ENCODE measurements at regions not wholly inside any gene's neighbourhood (a gene's known extent, or its start where the extent isn't known, plus 50 kb on each side); places are given as distances from the start of the nearest gene placed in this dataset.

DNA sequence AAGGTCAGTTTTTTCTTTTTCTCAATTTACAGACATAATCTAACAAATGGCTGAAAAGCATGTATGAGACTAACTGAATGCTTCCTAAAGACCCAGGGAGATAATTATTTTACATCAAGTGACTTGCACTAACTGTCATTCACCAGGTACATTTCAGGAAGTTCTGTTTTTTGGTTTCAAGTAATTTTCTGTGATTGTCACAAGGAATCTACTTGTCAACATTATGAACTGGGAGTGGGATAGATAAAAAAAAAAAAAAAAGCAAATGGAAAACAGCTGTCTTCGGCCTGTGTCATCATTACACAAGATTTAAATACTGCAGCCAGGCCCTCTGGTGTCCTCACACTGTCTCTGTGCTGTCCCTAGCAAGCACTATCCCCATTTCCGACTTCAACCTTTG is 379.0 kb upstream of the HTR1E start:
- Histone ChIP-seq H3K4me3 (ENCODE audit: low read length) (no peak overlapping the region), H3K9me3 (ENCODE audit: control insufficient read depth, low read depth, low read length) (no peaks in the 10 kb centered on the region), H3K36me3 (ENCODE audit: control insufficient read depth, insufficient read depth, low read length) (no peaks in the 10 kb centered on the region), H3K27me3 (ENCODE audit: control insufficient read depth, insufficient read depth, low read length) (no peaks in the 10 kb centered on the region), H3K4me1 (ENCODE audit: control insufficient read depth, insufficient read depth, low read length) (no peaks in the 10 kb centered on the region), H3K27ac (ENCODE audit: low read length) (no peak overlapping the region)
- no peak for DNase-seq
- WGBS (ENCODE audit: insufficient coverage, low lambda C conversion rate) = no CpG with 5 or more reads among the region's 2 CpGs

GRCh38 chr6:86537292-86537861 is 400.0 kb upstream of the HTR1E start:
- peak; percentile 17 to 60 for DNase-seq
- WGBS (ENCODE audit: insufficient coverage, low lambda C conversion rate) = 70% methylated on average over 2 of the region's 2 CpGs
- Histone ChIP-seq H3K27me3 (ENCODE audit: control insufficient read depth, insufficient read depth, low read length) (no peaks in the 10 kb centered on the region), H3K27ac (ENCODE audit: low read length) (no peak overlapping the region), H3K4me1 (ENCODE audit: control insufficient read depth, insufficient read depth, low read length) (no peaks in the 10 kb centered on the region), H3K9me3 (ENCODE audit: control insufficient read depth, low read depth, low read length) (peaks cover 2% of the 10 kb centered on the region), H3K4me3 (ENCODE audit: low read length) (no peak overlapping the region), H3K36me3 (ENCODE audit: control insufficient read depth, insufficient read depth, low read length) (no peaks in the 10 kb centered on the region)

DNA sequence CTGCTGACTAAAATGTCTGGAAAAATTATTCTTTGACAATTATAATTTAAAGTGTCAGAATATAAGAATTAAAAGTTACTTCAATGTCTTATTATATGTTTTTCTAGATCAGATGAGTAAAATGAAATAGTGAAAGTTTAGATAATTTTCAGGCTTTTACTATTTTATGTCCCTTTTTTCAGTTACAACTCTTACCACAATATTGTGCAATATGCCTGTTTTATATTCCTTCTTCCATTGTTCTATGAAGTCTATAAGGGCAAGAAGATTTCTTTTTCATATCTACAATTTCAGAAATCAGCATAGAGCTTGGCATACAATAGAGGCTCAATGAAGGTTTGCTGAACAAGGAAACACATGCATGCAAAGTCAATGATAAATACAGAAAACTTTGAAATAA is 401.2 kb upstream of the HTR1E start:
- peak overlapping the region; percentile 4 for H3K27ac ChIP-seq (ENCODE audit: low read length)
- no peak overlapping the region for H3K4me3 ChIP-seq (ENCODE audit: low read length)
- H3K36me3 ChIP-seq (ENCODE audit: control insufficient read depth, insufficient read depth, low read length) = no peaks in the 10 kb centered on the region
- no peak for DNase-seq
- H3K9me3 ChIP-seq (ENCODE audit: control insufficient read depth, low read depth, low read length) = peaks cover 2% of the 10 kb centered on the region
- H3K27me3 ChIP-seq (ENCODE audit: control insufficient read depth, insufficient read depth, low read length) = no peaks in the 10 kb centered on the region
- no peaks in the 10 kb centered on the region for H3K4me1 ChIP-seq (ENCODE audit: control insufficient read depth, insufficient read depth, low read length)

GRCh38 chr6:86535100-86535499 is 402.2 kb upstream of the HTR1E start:
- Histone ChIP-seq H3K27me3 (ENCODE audit: control insufficient read depth, insufficient read depth, low read length) (no peaks in the 10 kb centered on the region), H3K4me1 (ENCODE audit: control insufficient read depth, insufficient read depth, low read length) (no peaks in the 10 kb centered on the region), H3K27ac (ENCODE audit: low read length) (peak overlapping the region; percentile 38), H3K4me3 (ENCODE audit: low read length) (no peak overlapping the region), H3K36me3 (ENCODE audit: control insufficient read depth, insufficient read depth, low read length) (no peaks in the 10 kb centered on the region), H3K9me3 (ENCODE audit: control insufficient read depth, low read depth, low read length) (peaks cover 1% of the 10 kb centered on the region)
- DNase-seq = peak; percentile 82 to 92
- no CpG with 5 or more reads among the region's 1 CpG for WGBS (ENCODE audit: insufficient coverage, low lambda C conversion rate)

GRCh38 chr6:86529635-86530034 is 407.7 kb upstream of the HTR1E start:
- no peak overlapping the region for H3K27ac ChIP-seq (ENCODE audit: low read length)
- WGBS (ENCODE audit: insufficient coverage, low lambda C conversion rate) = 100% methylated on average over 1 of the region's 1 CpG

GRCh38 chr6:86526238-86526637 is 411.1 kb upstream of the HTR1E start:
- Histone ChIP-seq H3K9me3 (ENCODE audit: control insufficient read depth, low read depth, low read length) (no peaks in the 10 kb centered on the region), H3K27ac (ENCODE audit: low read length) (no peak overlapping the region), H3K27me3 (ENCODE audit: control insufficient read depth, insufficient read depth, low read length) (no peaks in the 10 kb centered on the region), H3K4me3 (ENCODE audit: low read length) (no peak overlapping the region), H3K36me3 (ENCODE audit: control insufficient read depth, insufficient read depth, low read length) (no peaks in the 10 kb centered on the region), H3K4me1 (ENCODE audit: control insufficient read depth, insufficient read depth, low read length) (no peaks in the 10 kb centered on the region)
- no peak for DNase-seq
- no CpG with 5 or more reads among the region's 1 CpG for WGBS (ENCODE audit: insufficient coverage, low lambda C conversion rate)

More at GRCh38 chr6:86529635-86530034, 407.7 kb upstream of the HTR1E start:
- no peaks in the 10 kb centered on the region for H3K4me1 ChIP-seq (ENCODE audit: control insufficient read depth, insufficient read depth, low read length)
- no peaks in the 10 kb centered on the region for H3K27me3 ChIP-seq (ENCODE audit: control insufficient read depth, insufficient read depth, low read length)
- H3K9me3 ChIP-seq (ENCODE audit: control insufficient read depth, low read depth, low read length) = no peaks in the 10 kb centered on the region
- H3K36me3 ChIP-seq (ENCODE audit: control insufficient read depth, insufficient read depth, low read length) = no peaks in the 10 kb centered on the region
- no peak for DNase-seq
- H3K4me3 ChIP-seq (ENCODE audit: low read length) = no peak overlapping the region

- Histone ChIP-seq H3K36me3 (ENCODE audit: control insufficient read depth, insufficient read depth, low read length) (no peaks in the 10 kb centered on the region), H3K27me3 (ENCODE audit: control insufficient read depth, insufficient read depth, low read length) (no peaks in the 10 kb centered on the region), H3K27ac (ENCODE audit: low read length) (no peak overlapping the region), H3K4me3 (ENCODE audit: low read length) (no peak overlapping the region), H3K9me3 (ENCODE audit: control insufficient read depth, low read depth, low read length) (no peaks in the 10 kb centered on the region), H3K4me1 (ENCODE audit: control insufficient read depth, insufficient read depth, low read length) (peaks cover 14% of the 10 kb centered on the region)
- no peak for DNase-seq
- WGBS (ENCODE audit: insufficient coverage, low lambda C conversion rate) = 100% methylated on average over 1 of the region's 4 CpGs
Measured at GRCh38 chr6:86516087-86516486, 421.2 kb upstream of the HTR1E start.

GRCh38 chr6:86511962-86512361 is 425.4 kb upstream of the HTR1E start:
- no peaks in the 10 kb centered on the region for H3K36me3 ChIP-seq (ENCODE audit: control insufficient read depth, insufficient read depth, low read length)
- no peak overlapping the region for H3K4me3 ChIP-seq (ENCODE audit: low read length)
- H3K27me3 ChIP-seq (ENCODE audit: control insufficient read depth, insufficient read depth, low read length) = no peaks in the 10 kb centered on the region
- peak overlapping the region; percentile 26 for H3K27ac ChIP-seq (ENCODE audit: low read length)
- H3K4me1 ChIP-seq (ENCODE audit: control insufficient read depth, insufficient read depth, low read length) = peaks cover 20% of the 10 kb centered on the region
- no peaks in the 10 kb centered on the region for H3K9me3 ChIP-seq (ENCODE audit: control insufficient read depth, low read depth, low read length)
- DNase-seq = peak in 1 of 2 donors; percentile 57

- Histone ChIP-seq H3K4me3 (ENCODE audit: low read length) (no peak overlapping the region), H3K27me3 (ENCODE audit: control insufficient read depth, insufficient read depth, low read length) (no peaks in the 10 kb centered on the region), H3K36me3 (ENCODE audit: control insufficient read depth, insufficient read depth, low read length) (no peaks in the 10 kb centered on the region), H3K27ac (ENCODE audit: low read length) (no peak overlapping the region), H3K4me1 (ENCODE audit: control insufficient read depth, insufficient read depth, low read length) (peaks cover 24% of the 10 kb centered on the region), H3K9me3 (ENCODE audit: control insufficient read depth, low read depth, low read length) (no peaks in the 10 kb centered on the region)
- no peak for DNase-seq
- 97% methylated on average over 3 of the region's 3 CpGs for WGBS (ENCODE audit: insufficient coverage, low lambda C conversion rate)
Measured at GRCh38 chr6:86508230-86508629, 429.1 kb upstream of the HTR1E start.

- peak overlapping the region; percentile 57 for H3K27ac ChIP-seq (ENCODE audit: low read length)
- WGBS (ENCODE audit: insufficient coverage, low lambda C conversion rate) = 17% methylated on average over 1 of the region's 3 CpGs
Measured at GRCh38 chr6:86502497-86502896, 434.8 kb upstream of the HTR1E start.

GRCh38 chr6:86500035-86500434 is 437.3 kb upstream of the HTR1E start:
- Histone ChIP-seq H3K27me3 (ENCODE audit: control insufficient read depth, insufficient read depth, low read length) (no peaks in the 10 kb centered on the region), H3K36me3 (ENCODE audit: control insufficient read depth, insufficient read depth, low read length) (no peaks in the 10 kb centered on the region), H3K9me3 (ENCODE audit: control insufficient read depth, low read depth, low read length) (peaks cover 8% of the 10 kb centered on the region), H3K4me3 (ENCODE audit: low read length) (no peak overlapping the region), H3K27ac (ENCODE audit: low read length) (peak overlapping the region; percentile 43), H3K4me1 (ENCODE audit: control insufficient read depth, insufficient read depth, low read length) (peaks cover 23% of the 10 kb centered on the region)
- DNase-seq = peak; percentile 61 to 80
- no CpG with 5 or more reads among the region's 2 CpGs for WGBS (ENCODE audit: insufficient coverage, low lambda C conversion rate)

More at GRCh38 chr6:86502497-86502896, 434.8 kb upstream of the HTR1E start:
- peaks cover 6% of the 10 kb centered on the region for H3K9me3 ChIP-seq (ENCODE audit: control insufficient read depth, low read depth, low read length)
- H3K36me3 ChIP-seq (ENCODE audit: control insufficient read depth, insufficient read depth, low read length) = no peaks in the 10 kb centered on the region
- H3K4me1 ChIP-seq (ENCODE audit: control insufficient read depth, insufficient read depth, low read length) = peaks cover 23% of the 10 kb centered on the region
- no peaks in the 10 kb centered on the region for H3K27me3 ChIP-seq (ENCODE audit: control insufficient read depth, insufficient read depth, low read length)
- no peak overlapping the region for H3K4me3 ChIP-seq (ENCODE audit: low read length)
- DNase-seq = peak; percentile 67 to 83
